Kidney epithelial cell (primary cell): ENCODE measurements at regions not wholly inside any gene's neighbourhood (a gene's known extent, or its start where the extent isn't known, plus 50 kb on each side); places are given as distances from the start of the nearest gene placed in this dataset.
A peak's percentile ranks its signal among the peaks of the same experiment; 100 is the strongest.

Source experiments
- DNase-seq: peaks from one replicate; pipeline ENCODE4 v3.0.0-alpha.2; 2010; ENCODE audit warnings: low read depth
- H3K27me3 ChIP-seq: 2 replicates; pipeline ENCODE4 v1.6.0; 2011; ENCODE audit warnings: low read length; ENCODE audit not compliant: control insufficient read depth, insufficient read depth
- H3K36me3 ChIP-seq: 2 replicates; pipeline ENCODE4 v1.5.1; 2011; ENCODE audit warnings: low read length; ENCODE audit not compliant: control insufficient read depth, insufficient read depth
- H3K4me3 ChIP-seq: 2 replicates; pipeline ENCODE4 v1.5.1; 2011; ENCODE audit warnings: low read depth, mild to moderate bottlenecking, control low read depth, low read length
- TF ChIP-seq, protein P1 (sequence below): IDR thresholded peaks from 2 replicates; pipeline ENCODE4 v1.5.1; 2011; ENCODE audit warnings: mild to moderate bottlenecking, moderate library complexity, low read length, control low read depth, inconsistent platforms; ENCODE audit not compliant: insufficient read depth, poor library complexity, severe bottlenecking

DNA sequence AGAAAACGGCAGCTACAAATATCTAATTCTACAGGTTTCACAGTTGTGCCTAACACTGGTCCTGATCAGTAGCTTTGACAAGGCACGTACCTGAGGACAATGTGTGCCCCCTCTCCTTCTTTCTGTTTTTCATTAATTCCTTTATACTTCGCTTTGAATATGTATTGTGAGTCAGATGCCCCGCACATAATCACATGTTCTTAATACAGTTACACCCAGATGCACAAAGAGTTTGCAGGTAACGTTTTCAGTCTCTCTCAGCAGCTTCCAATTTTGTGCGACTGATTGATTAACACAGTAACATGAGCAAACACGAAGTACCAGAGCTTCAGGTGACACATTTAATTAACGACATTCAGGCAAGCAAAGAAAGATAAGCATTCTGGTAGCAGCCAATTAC lies 209.8 kb upstream of the ZPLD1 start:
- DNase-seq = no peak
- Histone ChIP-seq H3K36me3 (no peaks in the 10 kb centered on the region), H3K4me3 (no peak overlapping the region), H3K27me3 (no peaks in the 10 kb centered on the region)
- TF ChIP-seq, protein P1, sequence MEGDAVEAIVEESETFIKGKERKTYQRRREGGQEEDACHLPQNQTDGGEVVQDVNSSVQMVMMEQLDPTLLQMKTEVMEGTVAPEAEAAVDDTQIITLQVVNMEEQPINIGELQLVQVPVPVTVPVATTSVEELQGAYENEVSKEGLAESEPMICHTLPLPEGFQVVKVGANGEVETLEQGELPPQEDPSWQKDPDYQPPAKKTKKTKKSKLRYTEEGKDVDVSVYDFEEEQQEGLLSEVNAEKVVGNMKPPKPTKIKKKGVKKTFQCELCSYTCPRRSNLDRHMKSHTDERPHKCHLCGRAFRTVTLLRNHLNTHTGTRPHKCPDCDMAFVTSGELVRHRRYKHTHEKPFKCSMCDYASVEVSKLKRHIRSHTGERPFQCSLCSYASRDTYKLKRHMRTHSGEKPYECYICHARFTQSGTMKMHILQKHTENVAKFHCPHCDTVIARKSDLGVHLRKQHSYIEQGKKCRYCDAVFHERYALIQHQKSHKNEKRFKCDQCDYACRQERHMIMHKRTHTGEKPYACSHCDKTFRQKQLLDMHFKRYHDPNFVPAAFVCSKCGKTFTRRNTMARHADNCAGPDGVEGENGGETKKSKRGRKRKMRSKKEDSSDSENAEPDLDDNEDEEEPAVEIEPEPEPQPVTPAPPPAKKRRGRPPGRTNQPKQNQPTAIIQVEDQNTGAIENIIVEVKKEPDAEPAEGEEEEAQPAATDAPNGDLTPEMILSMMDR = no peak

DNA sequence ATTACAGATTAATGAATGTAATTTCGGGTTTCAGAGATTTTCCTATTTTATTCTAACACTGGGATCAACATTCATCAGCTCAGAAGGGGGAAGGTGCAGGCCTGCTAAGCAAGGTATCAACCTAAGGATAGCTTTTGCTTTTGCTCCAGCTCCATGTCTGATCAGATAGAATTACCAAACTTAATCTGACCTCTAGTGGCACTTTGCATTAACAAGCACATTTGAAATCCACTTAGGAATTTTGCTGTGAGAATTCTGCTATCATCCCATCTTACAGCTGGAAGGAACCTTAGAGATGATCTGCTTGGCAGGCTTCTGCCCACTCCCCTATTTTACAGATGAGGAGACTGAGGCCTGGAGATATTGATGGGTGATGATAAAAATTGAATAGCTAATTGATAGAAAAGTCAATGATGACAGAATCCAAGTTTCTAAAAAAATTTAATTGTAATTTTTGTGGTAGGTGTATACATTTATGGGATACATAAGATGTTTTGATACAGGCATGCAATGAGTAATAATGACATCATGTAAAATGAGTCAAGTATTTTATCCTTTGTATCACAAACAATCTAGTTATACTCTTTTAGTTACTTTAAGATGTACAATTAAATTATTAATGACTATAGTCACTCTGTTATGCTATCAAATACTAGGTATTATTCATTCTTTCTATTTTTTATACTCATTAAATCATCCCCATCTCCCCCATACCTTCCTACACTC lies 209.2 kb upstream of the ZPLD1 start:
- DNase-seq = peak; percentile 69
- Histone ChIP-seq H3K4me3 (no peak overlapping the region), H3K27me3 (no peaks in the 10 kb centered on the region), H3K36me3 (no peaks in the 10 kb centered on the region)
- TF ChIP-seq, protein P1 = peak; percentile 50

GRCh38 chr3:102226463-102226862 lies 208.4 kb upstream of the ZPLD1 start:
- no peak for DNase-seq
- H3K36me3 ChIP-seq = no peaks in the 10 kb centered on the region
- H3K4me3 ChIP-seq = no peak overlapping the region
- TF ChIP-seq, protein P1 = no peak
- H3K27me3 ChIP-seq = no peaks in the 10 kb centered on the region

GRCh38 chr3:102229062-102229655 lies 205.7 kb upstream of the ZPLD1 start:
- TF ChIP-seq, protein P1 = peak; percentile 90
- Histone ChIP-seq H3K27me3 (no peaks in the 10 kb centered on the region), H3K36me3 (no peaks in the 10 kb centered on the region), H3K4me3 (no peak overlapping the region)
- DNase-seq = no peak

- Histone ChIP-seq H3K36me3 (no peaks in the 10 kb centered on the region), H3K27me3 (no peaks in the 10 kb centered on the region), H3K4me3 (no peak overlapping the region)
- TF ChIP-seq, protein P1 = no peak
- no peak for DNase-seq
Measured at GRCh38 chr3:102230057-102230456, 204.8 kb upstream of the ZPLD1 start.

- Histone ChIP-seq H3K36me3 (no peaks in the 10 kb centered on the region), H3K4me3 (no peak overlapping the region), H3K27me3 (no peaks in the 10 kb centered on the region)
- TF ChIP-seq, protein P1 = no peak
- DNase-seq = no peak
Measured at GRCh38 chr3:102233881-102234280, 200.9 kb upstream of the ZPLD1 start.
